Stimulated activated naive CD8-positive, alpha-beta T cell treated with anti-CD3 and anti-CD28 coated beads, Interleukin-15, amount 100 ng/mL, for 72 hours (primary cell): ENCODE measurements at regions not wholly inside any gene's neighbourhood (a gene's known extent, or its start where the extent isn't known, plus 50 kb on each side); places are given as distances from the start of the nearest gene placed in this dataset.
A peak's percentile ranks its signal among the peaks of the same experiment; 100 is the strongest.

Experiments
- ATAC-seq: fragments of 150-1000 bp; cut with Tn5 transposase; 2 replicates; pipeline ENCODE4 v1.10.0; 2021; ENCODE audit warnings: mild to moderate bottlenecking, moderate library complexity
- DNase-seq, 2 donors: peaks; one replicate each; pipeline ENCODE4 v3.0.0; 2021 to 2022
- H3K27ac Mint-ChIP-seq, 2 donors: one replicate each; pipeline ENCODE4 v1.8.0; 2022; ENCODE audit warnings: mild to moderate bottlenecking in 2 of 2, mixed read lengths in 2 of 2, moderate library complexity in 2 of 2
- H3K27me3 Mint-ChIP-seq: one replicate; pipeline ENCODE4 v1.8.0; 2022; ENCODE audit warnings: mixed read lengths
- H3K4me1 Mint-ChIP-seq: one replicate; pipeline ENCODE4 v1.8.0; 2022; ENCODE audit warnings: mild to moderate bottlenecking, mixed read lengths
- H3K4me3 Mint-ChIP-seq, 2 donors: one replicate each; pipeline ENCODE4 v1.8.0; 2022; ENCODE audit warnings: mild to moderate bottlenecking in 2 of 2, mixed read lengths in 2 of 2, moderate library complexity in 1 of 2
- H3K9me3 Mint-ChIP-seq, 2 donors: one replicate each; pipeline ENCODE4 v1.8.0; 2022; ENCODE audit warnings: mixed read lengths in 2 of 2

DNA sequence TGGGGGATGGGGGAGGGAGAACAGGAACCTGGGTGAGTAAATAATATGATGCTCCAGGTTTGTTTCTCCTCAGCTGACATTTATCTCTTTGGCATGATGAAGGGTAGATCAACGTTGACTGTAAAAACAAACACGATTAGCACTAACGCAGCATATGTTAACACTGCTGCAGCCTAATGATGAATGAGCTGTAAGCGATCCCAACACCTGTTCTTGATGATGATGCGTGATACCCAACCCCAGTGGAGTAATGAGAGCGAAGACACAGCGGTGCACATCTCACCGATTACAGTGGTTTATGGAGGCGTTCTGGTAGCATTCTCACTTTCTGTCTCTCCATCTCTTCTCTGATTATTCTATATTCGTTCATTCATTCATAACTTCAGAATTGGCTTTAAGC lies 640.4 kb downstream of the USP25 start:
- H3K4me1 Mint-ChIP-seq: no peaks in the 10 kb centered on the region
- H3K27ac Mint-ChIP-seq: no peak overlapping the region
- H3K9me3 Mint-ChIP-seq: no peaks in the 10 kb centered on the region
- H3K27me3 Mint-ChIP-seq: no peaks in the 10 kb centered on the region
- no peak for DNase-seq
- no peak overlapping the region for H3K4me3 Mint-ChIP-seq
- ATAC-seq: no peak

DNA sequence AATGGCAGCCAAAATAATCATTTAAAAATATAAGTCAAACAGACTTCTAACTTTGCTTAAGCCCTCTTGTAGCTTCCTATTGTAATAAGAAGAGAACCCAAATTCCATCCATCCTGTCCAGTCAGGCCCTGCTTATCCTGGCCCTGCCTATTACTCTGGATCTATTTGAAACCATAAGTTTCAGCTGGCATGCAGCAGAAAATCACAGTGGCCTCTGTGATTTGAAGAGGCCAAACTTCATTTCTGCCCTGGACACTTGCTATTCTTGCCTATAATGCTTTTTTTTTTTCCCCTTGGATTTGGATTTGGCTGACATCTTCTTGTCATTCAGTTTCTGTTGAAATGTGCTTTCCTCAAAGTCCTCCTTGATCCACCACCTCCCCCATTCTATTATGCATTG lies 642.8 kb downstream of the USP25 start:
- H3K4me1 Mint-ChIP-seq: no peaks in the 10 kb centered on the region
- no peaks in the 10 kb centered on the region for H3K9me3 Mint-ChIP-seq
- H3K27me3 Mint-ChIP-seq: no peaks in the 10 kb centered on the region
- ATAC-seq (no peak), DNase-seq (no peak)
- no peak overlapping the region for H3K27ac Mint-ChIP-seq
- H3K4me3 Mint-ChIP-seq: no peak overlapping the region

GRCh38 chr21:16376673-16377072 lies 646.9 kb downstream of the USP25 start:
- DNase-seq: no peak
- H3K4me1 Mint-ChIP-seq: no peaks in the 10 kb centered on the region
- no peaks in the 10 kb centered on the region for H3K9me3 Mint-ChIP-seq
- H3K4me3 Mint-ChIP-seq: no peak overlapping the region
- no peak for ATAC-seq
- H3K27ac Mint-ChIP-seq: no peak overlapping the region
- H3K27me3 Mint-ChIP-seq: no peaks in the 10 kb centered on the region

GRCh38 chr21:16377120-16377658 lies 647.4 kb downstream of the USP25 start:
- Mint-ChIP-seq H3K27ac (peak overlapping the region in 1 of 2 donors; percentile 80), H3K9me3 (no peaks in the 10 kb centered on the region)

GRCh38 chr21:16377857-16378256 lies 648.1 kb downstream of the USP25 start:
- Mint-ChIP-seq H3K4me1 (no peaks in the 10 kb centered on the region), H3K27ac (no peak overlapping the region), H3K27me3 (no peaks in the 10 kb centered on the region), H3K9me3 (no peaks in the 10 kb centered on the region), H3K4me3 (no peak overlapping the region)
- DNase-seq (no peak), ATAC-seq (no peak)

More at GRCh38 chr21:16377120-16377658, 647.4 kb downstream of the USP25 start:
- Mint-ChIP-seq H3K4me3 (no peak overlapping the region), H3K4me1 (no peaks in the 10 kb centered on the region), H3K27me3 (no peaks in the 10 kb centered on the region)
- ATAC-seq (no peak), DNase-seq (no peak)

GRCh38 chr21:16378525-16378924 lies 648.7 kb downstream of the USP25 start:
- Mint-ChIP-seq H3K4me1 (no peaks in the 10 kb centered on the region), H3K27ac (no peak overlapping the region), H3K9me3 (no peaks in the 10 kb centered on the region), H3K27me3 (no peaks in the 10 kb centered on the region), H3K4me3 (no peak overlapping the region)
- DNase-seq: no peak
- ATAC-seq: no peak

DNA sequence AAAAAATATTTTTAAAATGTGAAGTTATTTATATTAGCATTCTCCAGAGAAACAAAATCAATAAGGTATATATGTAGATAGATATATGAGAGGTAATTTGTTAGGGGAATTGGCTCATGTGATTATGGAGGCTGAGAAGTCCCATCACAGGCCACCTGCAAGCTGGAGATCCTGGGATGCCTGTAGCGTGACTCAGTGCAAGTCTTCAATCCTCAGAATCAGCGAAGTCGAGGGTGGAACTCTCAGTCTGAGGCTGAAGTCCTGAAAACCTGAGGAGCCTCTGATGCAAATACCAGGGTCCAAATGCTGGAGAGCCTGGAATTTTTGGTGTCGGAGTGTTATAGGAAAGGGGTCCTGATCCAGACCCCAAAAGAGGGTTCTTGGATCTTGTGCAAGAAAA lies 658.5 kb downstream of the USP25 start:
- no peak for DNase-seq
- H3K27ac Mint-ChIP-seq: no peak overlapping the region
- H3K4me3 Mint-ChIP-seq: no peak overlapping the region
- no peaks in the 10 kb centered on the region for H3K4me1 Mint-ChIP-seq
- H3K27me3 Mint-ChIP-seq: no peaks in the 10 kb centered on the region
- no peak for ATAC-seq
- H3K9me3 Mint-ChIP-seq: peaks cover 12% of the 10 kb centered on the region in 2 donors

DNA sequence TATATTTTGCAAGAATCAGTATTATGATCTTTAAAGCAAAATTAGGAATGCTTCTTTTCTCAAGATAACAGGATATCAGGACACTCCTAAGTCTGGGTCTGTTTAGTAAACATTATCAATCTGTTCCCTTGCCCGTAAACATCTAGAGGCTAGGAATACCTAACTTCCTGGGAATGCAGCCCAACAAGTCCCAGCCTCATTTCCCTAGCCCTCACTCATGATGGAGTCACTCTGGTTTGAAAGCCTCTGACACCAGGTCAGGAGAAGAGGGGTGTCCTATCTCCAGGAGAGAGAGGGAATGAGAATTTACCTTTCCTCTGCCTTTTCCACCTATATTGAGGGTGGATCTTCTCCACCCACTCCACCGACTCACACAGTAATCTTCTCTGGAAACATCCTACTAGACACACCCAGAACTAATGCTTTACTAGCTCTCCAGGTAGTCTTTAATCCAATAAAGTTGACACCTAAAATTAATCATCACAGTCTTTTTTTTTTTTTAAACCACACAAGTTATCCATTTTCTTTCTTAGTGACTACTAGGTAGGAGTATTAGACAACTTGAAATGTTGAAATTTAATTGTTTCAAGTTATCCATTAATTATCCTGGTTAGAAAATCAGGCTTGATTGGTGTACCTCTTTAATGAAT lies 659.3 kb downstream of the USP25 start:
- H3K4me3 Mint-ChIP-seq: no peak overlapping the region
- no peak for ATAC-seq

GRCh38 chr21:16389643-16390042 lies 659.9 kb downstream of the USP25 start:
- Mint-ChIP-seq H3K9me3 (peaks cover 12% of the 10 kb centered on the region in 2 donors), H3K4me3 (no peak overlapping the region), H3K27me3 (no peaks in the 10 kb centered on the region), H3K27ac (no peak overlapping the region), H3K4me1 (no peaks in the 10 kb centered on the region)
- no peak for DNase-seq
- no peak for ATAC-seq

More for the DNA sequence above, 659.3 kb downstream of the USP25 start:
- DNase-seq: no peak
- Mint-ChIP-seq H3K9me3 (peaks cover 12% of the 10 kb centered on the region in 2 donors), H3K4me1 (no peaks in the 10 kb centered on the region), H3K27me3 (no peaks in the 10 kb centered on the region), H3K27ac (no peak overlapping the region)

GRCh38 chr21:16395285-16395684 lies 665.5 kb downstream of the USP25 start:
- H3K9me3 Mint-ChIP-seq: peaks cover 12 to 23% of the 10 kb centered on the region in 2 donors
- H3K4me3 Mint-ChIP-seq: no peak overlapping the region
- DNase-seq (no peak), ATAC-seq (no peak)
- no peaks in the 10 kb centered on the region for H3K27me3 Mint-ChIP-seq
- no peak overlapping the region for H3K27ac Mint-ChIP-seq
- no peaks in the 10 kb centered on the region for H3K4me1 Mint-ChIP-seq

- Mint-ChIP-seq H3K27me3 (no peaks in the 10 kb centered on the region), H3K9me3 (no peaks in the 10 kb centered on the region), H3K4me1 (no peaks in the 10 kb centered on the region), H3K27ac (no peak overlapping the region), H3K4me3 (no peak overlapping the region)
- no peak for DNase-seq
- ATAC-seq: no peak
Measured at GRCh38 chr21:16402752-16403151, 673.0 kb downstream of the USP25 start.

- no peaks in the 10 kb centered on the region for H3K4me1 Mint-ChIP-seq
- no peak for ATAC-seq
- no peaks in the 10 kb centered on the region for H3K9me3 Mint-ChIP-seq
- H3K4me3 Mint-ChIP-seq: no peak overlapping the region
- no peak for DNase-seq
- H3K27ac Mint-ChIP-seq: no peak overlapping the region
- no peaks in the 10 kb centered on the region for H3K27me3 Mint-ChIP-seq
Measured at GRCh38 chr21:16404776-16405175, 675.0 kb downstream of the USP25 start.

GRCh38 chr21:16406355-16406754 lies 676.6 kb downstream of the USP25 start:
- H3K4me3 Mint-ChIP-seq: no peak overlapping the region
- no peak for ATAC-seq
- no peak overlapping the region for H3K27ac Mint-ChIP-seq
- no peaks in the 10 kb centered on the region for H3K9me3 Mint-ChIP-seq
- H3K27me3 Mint-ChIP-seq: no peaks in the 10 kb centered on the region
- no peaks in the 10 kb centered on the region for H3K4me1 Mint-ChIP-seq
- DNase-seq: no peak

GRCh38 chr21:16407403-16408240 lies 677.8 kb downstream of the USP25 start:
- Mint-ChIP-seq H3K4me1 (no peaks in the 10 kb centered on the region), H3K27me3 (no peaks in the 10 kb centered on the region), H3K27ac (no peak overlapping the region), H3K4me3 (no peak overlapping the region), H3K9me3 (peaks cover 0 to 4% of the 10 kb centered on the region in 2 donors)
- ATAC-seq (no peak), DNase-seq (no peak)

DNA sequence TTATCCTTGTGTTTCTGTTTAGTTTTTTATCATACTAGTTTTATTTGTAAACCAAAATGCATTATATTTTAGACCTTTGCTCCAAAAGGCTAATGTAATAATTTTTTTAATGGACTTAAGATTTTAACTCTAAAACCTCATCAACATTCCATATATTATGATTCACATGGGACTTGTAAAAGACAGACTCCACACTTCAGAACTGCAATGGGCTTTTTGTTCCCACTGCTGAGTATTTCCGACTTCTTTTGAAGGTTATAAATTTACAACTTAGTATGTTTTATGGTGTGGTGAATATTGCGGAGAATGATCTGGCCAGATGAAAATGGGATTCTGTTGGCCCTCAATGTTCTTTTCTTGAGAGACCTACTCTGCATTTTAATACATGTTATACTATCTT lies 678.5 kb downstream of the USP25 start:
- Mint-ChIP-seq H3K4me1 (no peaks in the 10 kb centered on the region), H3K27me3 (no peaks in the 10 kb centered on the region)
- no peak for DNase-seq

GRCh38 chr21:16409352-16409751 lies 679.6 kb downstream of the USP25 start:
- Mint-ChIP-seq H3K9me3 (peaks cover 0 to 4% of the 10 kb centered on the region in 2 donors), H3K4me1 (no peaks in the 10 kb centered on the region), H3K4me3 (no peak overlapping the region), H3K27ac (no peak overlapping the region), H3K27me3 (no peaks in the 10 kb centered on the region)
- DNase-seq (no peak), ATAC-seq (no peak)

More for the DNA sequence above, 678.5 kb downstream of the USP25 start:
- no peak overlapping the region for H3K27ac Mint-ChIP-seq
- no peak for ATAC-seq
- peaks cover 0 to 4% of the 10 kb centered on the region in 2 donors for H3K9me3 Mint-ChIP-seq
- H3K4me3 Mint-ChIP-seq: no peak overlapping the region
